ENCODE measurements at regions not wholly inside any gene's neighbourhood (a gene's known extent, or its start where the extent isn't known, plus 50 kb on each side); places are given as distances from the start of the nearest gene placed in this dataset.

DNA sequence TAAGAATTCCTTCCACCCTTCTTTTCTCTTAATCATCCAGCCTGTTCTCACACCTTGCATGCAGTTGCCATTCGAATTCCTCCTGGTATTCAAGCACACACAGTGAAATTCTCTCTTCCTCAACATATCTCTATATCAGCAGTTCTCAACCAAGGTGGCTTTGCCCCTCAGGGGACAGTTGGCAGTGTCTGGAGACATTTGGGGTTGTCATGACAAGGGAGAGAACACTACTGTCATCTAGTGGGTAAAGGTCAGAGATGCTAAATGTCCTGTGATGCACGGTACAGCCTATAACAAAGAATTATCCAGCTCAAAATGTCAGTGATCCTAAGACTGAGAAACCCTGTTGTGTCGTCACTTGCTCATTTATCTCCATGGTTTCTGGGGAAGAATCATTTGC lies 94.8 kb upstream of the CPHXL start:
- TF ChIP-seq, protein P1, sequence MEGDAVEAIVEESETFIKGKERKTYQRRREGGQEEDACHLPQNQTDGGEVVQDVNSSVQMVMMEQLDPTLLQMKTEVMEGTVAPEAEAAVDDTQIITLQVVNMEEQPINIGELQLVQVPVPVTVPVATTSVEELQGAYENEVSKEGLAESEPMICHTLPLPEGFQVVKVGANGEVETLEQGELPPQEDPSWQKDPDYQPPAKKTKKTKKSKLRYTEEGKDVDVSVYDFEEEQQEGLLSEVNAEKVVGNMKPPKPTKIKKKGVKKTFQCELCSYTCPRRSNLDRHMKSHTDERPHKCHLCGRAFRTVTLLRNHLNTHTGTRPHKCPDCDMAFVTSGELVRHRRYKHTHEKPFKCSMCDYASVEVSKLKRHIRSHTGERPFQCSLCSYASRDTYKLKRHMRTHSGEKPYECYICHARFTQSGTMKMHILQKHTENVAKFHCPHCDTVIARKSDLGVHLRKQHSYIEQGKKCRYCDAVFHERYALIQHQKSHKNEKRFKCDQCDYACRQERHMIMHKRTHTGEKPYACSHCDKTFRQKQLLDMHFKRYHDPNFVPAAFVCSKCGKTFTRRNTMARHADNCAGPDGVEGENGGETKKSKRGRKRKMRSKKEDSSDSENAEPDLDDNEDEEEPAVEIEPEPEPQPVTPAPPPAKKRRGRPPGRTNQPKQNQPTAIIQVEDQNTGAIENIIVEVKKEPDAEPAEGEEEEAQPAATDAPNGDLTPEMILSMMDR (IDR thresholded peaks at IDR 0.05): no peak
- TF ChIP-seq EP300 (IDR thresholded peaks at IDR 0.05): no peak
- TF ChIP-seq POLR2A (IDR thresholded peaks at IDR 0.05): no peak
- no peak for TF ChIP-seq POLR2AphosphoS5 (IDR thresholded peaks at IDR 0.05)
